ENCODE measurements at regions not wholly inside any gene's neighbourhood (a gene's known extent, or its start where the extent isn't known, plus 50 kb on each side); places are given as distances from the start of the nearest gene placed in this dataset.

GRCh38 chr2:150034665-150035064 lies 447.1 kb upstream of the MMADHC start:
- Histone ChIP-seq H3K4me2 (ENCODE audit: low read length) (no peak overlapping the region), H3K9ac (ENCODE audit: low read length) (no peak overlapping the region), H3K9me2 (ENCODE audit: insufficient read depth) (no peaks in the 10 kb centered on the region), H3K4me1 (ENCODE audit: control insufficient read depth in 1 of 2, insufficient read depth in 2 of 2, low read length in 2 of 2) (no peaks in the 10 kb centered on the region), H4K20me1 (ENCODE audit: insufficient read depth) (no peaks in the 10 kb centered on the region), H3K27ac (ENCODE audit: low read depth, low read length) (no peak overlapping the region), H3K4me3 (replicated peaks in 1 of 2; ENCODE audit: low read depth in 1 of 2, low read length in 2 of 2) (no peak overlapping the region), H2AFZ (ENCODE audit: low read depth, low read length, poor library complexity, severe bottlenecking) (no peak overlapping the region), H3K27me3 (ENCODE audit: insufficient read depth, low read length) (no peaks in the 10 kb centered on the region), H3K79me2 (ENCODE audit: insufficient read depth, low read length) (no peaks in the 10 kb centered on the region), H3K9me3 (ENCODE audit: control insufficient read depth in 1 of 2, insufficient read depth in 1 of 2, low read depth in 1 of 2, low read length in 2 of 2) (no peaks in the 10 kb centered on the region), H3K36me3 (ENCODE audit: control insufficient read depth in 1 of 2, insufficient read depth in 2 of 2, low read length in 2 of 2) (no peaks in the 10 kb centered on the region)
- ChIA-PET CTCF (no interaction called here), RAD21 (ENCODE audit: low non-redundant PET in 1 of 2, low total read pairs in 2 of 2, uncharacterized antibody in 2 of 2, unreplicated experiment in 2 of 2) (no interaction called here), POLR2A (no interaction called here)
- DNase-seq (ENCODE audit: low read depth, low spot score) (no peak), ATAC-seq (no peak)
- BruUV-seq (replicated peaks) = no TSS peak
- TF ChIP-seq POLR2AphosphoS5 (IDR thresholded peaks at IDR 0.05; ENCODE audit: low read depth, low read length) (no peak), SP1 (IDR thresholded peaks at IDR 0.05; ENCODE audit: low read depth) (no peak), REST (IDR thresholded peaks at IDR 0.05; ENCODE audit: low read depth) (no peak), EGR1 (IDR thresholded peaks at IDR 0.05; ENCODE audit: low read depth) (no peak), ATF3 (IDR thresholded peaks at IDR 0.05) (no peak), ZFX (IDR thresholded peaks at IDR 0.05) (no peak), YY1 (IDR thresholded peaks at IDR 0.05; ENCODE audit: extremely low read depth, insufficient replicate concordance, low read depth, low read length) (no peak), ELF1 (IDR thresholded peaks at IDR 0.05; ENCODE audit: borderline replicate concordance, low read depth) (no peak), SRF (IDR thresholded peaks at IDR 0.05; ENCODE audit: low read depth) (no peak), FOSL1 (IDR thresholded peaks at IDR 0.05; ENCODE audit: low read depth) (no peak), MAX (IDR thresholded peaks at IDR 0.05) (no peak), POLR2A (IDR thresholded peaks at IDR 0.05; ENCODE audit: borderline replicate concordance, extremely low read depth, insufficient read depth, insufficient read length) (no peak), EZH2phosphoT487 (IDR thresholded peaks at IDR 0.05; ENCODE audit: borderline replicate concordance) (no peak), SIN3A (IDR thresholded peaks at IDR 0.05; ENCODE audit: low read depth) (no peak), TCF7L2 (IDR thresholded peaks at IDR 0.05; ENCODE audit: borderline replicate concordance, extremely low read depth, insufficient read depth, insufficient read length) (no peak), ZBTB33 (IDR thresholded peaks at IDR 0.05; ENCODE audit: extremely low read depth, insufficient replicate concordance, low read length) (no peak), JUND (IDR thresholded peaks at IDR 0.05) (no peak)
- intact Hi-C loops (cut with micrococcal nuclease) = no loop called here
